NCI-H2196 treated with DMSO at 0.1 percent for 48 hours (cell line): ENCODE measurements at regions not wholly inside any gene's neighbourhood (a gene's known extent, or its start where the extent isn't known, plus 50 kb on each side); places are given as distances from the start of the nearest gene placed in this dataset.

Source experiments
- DNase-seq: peaks from one replicate; lab custom pipeline; 2025; ENCODE audit not compliant: unreplicated experiment; lab: John Stamatoyannopoulos, UW

DNA sequence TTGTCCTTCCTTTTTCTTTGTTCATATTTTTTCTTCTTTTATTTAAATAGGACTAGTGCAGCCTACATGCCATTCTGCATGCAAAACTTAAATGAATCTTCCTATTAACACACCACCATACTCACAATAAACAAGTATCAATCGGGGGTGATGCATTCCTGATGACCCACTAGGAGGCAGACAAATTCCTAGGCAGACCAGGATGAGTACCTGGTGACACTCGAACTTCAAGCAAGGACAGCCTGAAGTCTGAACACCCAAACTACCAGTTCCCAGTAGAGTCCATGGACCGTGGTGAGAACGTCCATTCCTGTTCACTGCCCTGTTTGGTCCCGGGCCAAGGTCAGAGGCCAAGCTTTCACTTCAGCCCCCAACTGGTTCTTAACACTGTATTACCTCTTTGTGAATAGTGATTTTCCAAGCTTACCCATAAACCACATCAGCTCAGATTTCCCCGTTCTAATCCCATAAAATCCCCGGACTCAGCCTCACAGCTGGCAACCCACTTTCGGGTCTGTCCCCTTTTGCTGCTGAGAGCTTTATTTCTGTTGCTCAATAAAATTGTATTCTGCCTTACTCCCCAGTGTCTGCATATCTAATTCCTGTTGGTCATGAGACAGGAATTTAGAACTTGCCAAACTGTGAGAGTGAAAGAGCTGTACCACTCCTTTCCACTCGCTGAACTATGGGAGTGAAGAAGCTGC, 1286.6 kb downstream of the FSTL5 start:
- no peak for DNase-seq

DNA sequence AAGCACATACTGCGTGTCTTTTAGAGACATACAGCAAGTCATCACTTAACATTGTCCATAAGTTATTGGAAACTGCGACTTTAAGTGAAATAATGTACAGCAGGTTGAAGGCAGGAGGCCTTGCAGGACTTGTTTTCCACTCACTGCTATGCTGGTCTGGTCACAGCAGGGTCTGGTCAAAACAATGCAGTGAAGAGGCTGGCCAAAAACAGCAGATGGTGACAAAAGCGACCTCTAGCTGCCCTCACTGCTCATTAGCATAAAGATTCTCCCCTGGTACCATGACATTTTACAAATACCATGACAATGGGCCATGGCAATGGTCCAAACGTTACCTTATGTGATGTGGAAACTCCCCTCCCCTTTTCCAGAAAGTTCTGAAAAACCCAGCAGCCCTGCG, 1283.6 kb downstream of the FSTL5 start:
- no peak for DNase-seq

DNA sequence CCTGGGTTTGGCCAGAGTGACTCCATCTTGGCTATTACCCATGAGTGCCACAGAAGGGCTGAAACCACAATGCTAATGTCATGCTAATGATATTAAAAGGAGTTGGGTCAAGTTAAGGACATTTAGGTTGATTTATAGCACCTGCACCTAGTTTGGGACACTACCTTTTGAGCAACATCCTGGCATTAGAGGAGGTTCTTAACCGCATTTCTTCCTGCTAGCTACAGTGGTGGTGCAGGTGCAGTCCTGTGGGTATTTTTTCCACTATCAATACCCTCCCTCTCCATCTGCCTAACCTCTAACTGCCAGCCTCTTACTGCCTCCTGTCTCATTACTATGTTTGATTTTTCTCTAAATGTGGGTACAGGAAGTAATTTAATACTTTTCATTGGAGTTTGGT, 1276.1 kb downstream of the FSTL5 start:
- no peak for DNase-seq

DNA sequence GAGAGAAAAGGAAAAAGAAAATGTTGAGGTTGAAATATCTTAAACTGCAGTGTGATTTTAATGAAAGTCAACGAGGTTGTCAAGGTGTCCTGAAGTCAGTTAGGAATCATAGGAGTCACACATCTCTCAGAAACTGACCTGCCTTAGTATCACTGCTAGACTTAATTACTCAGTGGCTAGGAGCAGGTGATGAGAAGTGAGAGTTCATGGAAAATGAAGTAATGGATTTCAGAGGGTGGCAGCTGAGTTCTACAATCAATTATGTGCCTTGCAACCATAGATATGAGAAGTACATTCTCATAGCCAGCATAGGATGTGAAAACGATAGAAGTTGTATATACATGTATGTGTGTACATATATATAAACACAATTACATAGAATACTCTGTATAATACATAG, 1269.7 kb downstream of the FSTL5 start:
- DNase-seq = no peak

DNA sequence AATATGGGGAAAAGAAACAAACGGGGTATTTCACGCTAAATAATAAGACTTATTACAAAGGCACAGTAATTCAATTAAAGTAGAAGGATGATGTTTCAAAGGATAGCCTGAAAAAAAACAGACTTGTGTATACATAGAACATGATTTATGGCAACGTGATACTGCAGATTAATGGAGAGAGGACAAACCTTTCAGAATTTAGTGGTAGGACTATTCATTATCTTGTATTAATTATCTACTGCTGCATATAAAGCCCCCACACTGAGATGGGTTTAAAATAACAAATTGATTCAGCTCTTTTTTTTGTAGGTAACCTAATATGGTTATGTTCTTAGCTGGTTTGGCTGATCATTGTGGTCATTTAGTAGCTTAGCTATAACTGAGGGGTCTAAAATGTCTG, 1269.0 kb downstream of the FSTL5 start:
- no peak for DNase-seq

DNA sequence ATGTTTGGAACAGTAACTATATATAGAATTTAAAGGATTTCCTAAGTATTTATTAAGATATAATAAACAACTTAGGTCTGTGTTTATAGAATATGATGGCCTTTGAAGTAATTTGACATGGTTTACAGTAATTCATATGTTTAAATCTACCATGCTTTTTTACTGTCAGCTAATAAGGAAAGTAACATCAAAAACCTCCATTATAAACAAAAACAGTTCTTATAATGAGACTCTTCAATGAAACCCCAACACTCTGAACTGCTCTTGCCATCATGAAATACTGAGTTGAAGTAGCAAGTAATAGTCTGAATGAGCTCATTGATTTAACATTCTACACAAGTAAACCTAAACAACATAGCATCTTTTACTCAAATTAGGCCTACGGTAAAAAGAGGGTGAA, 1236.5 kb downstream of the FSTL5 start:
- no peak for DNase-seq

DNA sequence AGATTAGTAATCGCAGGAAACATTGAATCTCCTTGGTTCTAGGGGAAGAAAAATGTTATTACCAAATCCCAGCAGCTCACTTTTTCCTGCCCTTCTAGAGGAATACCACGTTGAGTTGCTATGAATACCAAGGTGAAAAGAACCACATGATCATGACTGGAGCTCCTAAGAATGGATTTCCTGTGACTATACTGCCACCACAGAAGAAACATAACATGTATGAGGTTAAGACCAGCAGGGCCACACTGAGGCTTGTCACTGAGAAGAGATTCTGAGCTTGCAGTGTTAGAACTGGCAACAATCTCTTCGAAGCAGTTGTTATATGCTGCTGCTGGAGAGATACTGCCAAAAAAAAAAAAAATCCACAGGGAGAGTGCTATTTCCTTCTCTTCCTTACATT, 1235.3 kb downstream of the FSTL5 start:
- no peak for DNase-seq

DNA sequence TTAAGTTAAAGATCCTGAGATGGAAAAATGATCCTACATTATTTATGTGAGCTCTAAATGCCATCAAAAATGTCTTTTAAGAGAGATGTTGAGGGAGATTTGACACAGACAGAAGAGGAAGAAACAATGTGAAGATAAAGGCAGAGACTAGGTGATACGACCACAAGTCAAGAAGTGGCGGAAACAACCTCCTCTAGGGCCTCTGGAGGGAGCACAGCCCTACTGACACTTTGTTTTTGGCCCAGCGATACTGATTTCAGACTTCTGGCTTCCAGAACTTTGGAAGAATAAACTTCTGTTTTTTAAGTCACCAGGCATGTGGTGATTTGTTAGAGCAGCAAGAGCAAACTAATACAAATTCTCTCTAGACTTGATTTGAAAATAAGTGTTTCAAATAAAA, 1216.1 kb downstream of the FSTL5 start:
- no peak for DNase-seq

DNA sequence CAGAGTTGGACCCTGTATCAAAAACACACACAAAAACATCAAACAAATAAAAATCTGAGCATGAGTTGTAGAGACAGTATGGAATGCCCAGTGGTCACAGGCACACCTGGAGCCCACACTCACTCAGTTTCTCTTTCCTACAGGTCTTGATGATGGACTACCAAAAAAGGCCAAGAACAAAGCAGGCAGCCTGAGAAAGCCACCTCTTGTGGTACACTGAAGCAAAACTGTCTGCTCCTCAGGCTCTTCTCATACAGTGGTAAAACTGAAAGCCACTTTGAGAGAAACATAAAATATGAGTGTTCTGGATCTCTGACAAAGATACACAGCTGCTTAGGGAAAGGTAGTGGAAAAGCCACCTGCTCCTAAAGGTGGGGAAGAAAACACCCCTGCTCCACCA, 1206.9 kb downstream of the FSTL5 start:
- DNase-seq = no peak

DNA sequence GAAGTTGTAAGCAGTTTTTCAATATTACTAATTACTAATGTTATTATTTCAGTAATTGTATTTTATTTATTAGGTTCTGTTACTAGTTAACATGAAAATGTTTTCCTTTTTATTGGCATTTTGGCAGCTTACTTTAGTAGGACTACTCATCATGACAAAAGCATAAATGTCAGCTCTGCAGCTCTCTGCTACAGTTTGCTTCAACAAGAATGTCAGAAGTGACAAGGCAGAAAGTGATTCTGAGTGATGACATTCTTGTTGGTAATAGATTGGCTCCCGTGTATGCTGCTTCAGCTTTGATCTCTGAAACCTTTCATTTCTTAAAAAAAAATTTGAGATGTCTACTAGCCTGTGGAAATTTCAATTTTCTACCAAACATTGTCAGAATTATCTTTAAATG, 1193.9 kb downstream of the FSTL5 start:
- DNase-seq = no peak

DNA sequence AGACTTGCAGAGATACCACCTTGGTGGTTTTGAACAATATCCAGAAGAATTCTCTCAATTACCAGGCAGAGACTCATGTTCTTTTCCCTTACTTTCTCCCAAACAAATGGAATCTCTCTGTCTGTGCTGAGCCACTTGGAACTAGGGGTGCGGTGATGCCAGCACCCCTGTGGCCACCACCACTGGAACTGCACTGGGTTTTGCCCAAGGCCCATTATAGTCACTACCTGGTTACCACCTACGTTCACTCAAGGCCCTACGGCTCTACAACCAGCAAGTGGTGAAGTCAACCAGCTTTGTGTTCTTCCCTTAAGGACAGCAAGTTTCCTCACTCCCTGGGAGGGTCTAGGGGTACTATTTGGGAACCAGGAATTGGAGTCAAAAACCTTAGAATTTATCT, 1183.7 kb downstream of the FSTL5 start:
- no peak for DNase-seq

DNA sequence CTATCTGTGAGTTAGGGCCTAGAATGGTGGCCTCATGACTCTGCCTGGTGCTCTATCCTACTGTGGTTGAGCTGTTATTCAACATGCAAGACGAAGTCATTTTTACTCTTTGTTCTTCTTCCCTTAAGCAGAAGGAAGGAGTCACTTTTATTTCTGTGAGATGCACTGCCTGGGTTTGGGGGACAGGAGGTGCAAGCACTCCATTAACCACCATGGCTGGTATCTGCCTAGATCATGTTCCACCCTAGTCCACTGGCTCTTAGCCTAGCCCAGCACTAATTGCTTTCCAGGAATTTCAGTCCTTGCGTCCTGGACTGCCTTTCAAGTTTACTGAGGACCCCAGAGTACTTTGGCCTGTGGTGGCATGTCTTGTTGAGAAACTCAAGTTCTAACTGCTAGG, 1182.7 kb downstream of the FSTL5 start:
- DNase-seq = no peak

DNA sequence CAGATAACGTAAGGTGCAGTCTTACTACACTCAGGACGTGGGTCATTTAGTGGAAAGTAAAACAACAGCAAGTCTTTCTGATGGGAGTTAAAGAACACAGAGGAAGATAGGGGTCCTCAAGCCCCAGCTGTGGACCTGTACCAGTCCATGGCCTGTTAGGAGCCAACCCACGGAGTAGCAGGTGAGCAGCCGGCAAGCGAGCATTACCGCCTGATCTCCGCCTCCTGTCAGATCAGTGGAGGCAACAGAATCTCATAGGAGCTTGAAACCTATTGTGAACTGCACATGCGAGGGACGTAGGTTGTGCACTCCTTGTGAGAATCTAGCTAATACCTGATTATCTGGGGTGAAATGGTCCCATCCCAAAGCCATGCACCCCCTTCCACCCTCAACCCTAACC, 1180.8 kb downstream of the FSTL5 start:
- DNase-seq = no peak

DNA sequence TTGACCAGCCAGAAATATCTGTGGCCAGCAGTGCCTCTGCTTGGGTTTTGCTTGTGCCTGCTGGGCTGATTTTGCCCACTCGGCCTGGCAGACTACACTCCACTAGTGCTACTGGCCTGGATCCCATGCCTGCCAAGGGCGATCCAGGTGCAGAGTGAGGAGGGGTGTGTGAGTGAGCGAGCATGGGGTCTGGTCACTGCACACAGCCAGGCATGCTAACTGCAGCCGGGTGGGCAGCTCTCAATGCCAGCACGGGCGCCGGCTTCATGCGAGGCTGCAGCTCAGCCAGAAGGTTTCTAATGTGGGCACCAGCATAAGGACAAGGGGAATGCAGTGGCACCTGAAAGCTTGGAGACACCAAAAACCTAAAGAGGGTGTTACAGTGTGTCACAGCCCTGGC, 1161.4 kb downstream of the FSTL5 start:
- DNase-seq = no peak

DNA sequence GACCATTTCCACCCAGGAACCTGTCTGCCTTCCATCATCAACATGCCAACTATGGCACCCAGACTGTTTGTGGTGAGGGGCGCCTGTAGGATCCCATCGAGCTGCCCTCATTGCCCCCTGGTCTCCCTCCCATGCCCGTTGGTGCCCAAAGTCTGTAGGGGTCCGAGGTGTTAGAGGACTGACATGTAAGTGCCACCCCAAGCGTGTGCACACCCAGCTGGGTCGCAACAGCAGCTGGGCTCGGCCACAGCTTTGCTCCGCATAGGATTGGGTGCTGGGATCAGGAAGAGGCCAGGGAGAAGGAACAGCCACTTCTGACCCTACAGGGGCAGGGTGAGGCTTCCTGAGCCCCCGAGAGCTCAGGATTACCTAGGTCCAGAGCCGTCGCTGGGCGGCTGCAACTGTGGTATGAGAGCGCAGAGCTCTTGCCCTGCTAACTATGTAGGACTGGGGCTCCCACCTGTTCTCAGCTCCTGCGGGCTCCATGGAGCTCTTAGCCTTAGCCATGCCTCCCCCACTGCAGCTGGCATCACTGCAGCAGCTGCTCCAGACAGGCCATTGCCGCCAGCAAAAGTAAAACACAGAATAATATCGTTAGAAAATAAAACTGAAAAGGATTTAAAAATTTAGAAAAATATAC, 1160.3 kb downstream of the FSTL5 start:
- DNase-seq = no peak

DNA sequence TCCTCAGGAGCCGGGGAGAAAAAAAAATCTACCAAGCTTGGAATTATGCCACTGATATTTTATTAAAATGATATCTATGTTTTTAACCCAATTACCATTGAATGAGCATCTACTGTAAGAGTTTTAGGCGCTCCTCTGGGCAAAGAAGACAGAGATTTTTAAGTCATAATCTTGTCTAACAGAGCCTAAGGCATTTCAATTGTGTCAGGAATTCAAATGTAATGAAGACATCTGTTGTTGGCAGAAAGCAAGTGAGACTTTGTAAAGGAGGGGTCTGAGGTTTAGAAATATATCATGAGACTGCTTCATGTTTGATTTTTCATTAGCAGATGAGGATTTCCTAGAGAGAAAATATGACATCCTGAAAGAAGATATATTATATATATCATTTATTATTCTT, 1158.1 kb downstream of the FSTL5 start:
- DNase-seq = no peak

DNA sequence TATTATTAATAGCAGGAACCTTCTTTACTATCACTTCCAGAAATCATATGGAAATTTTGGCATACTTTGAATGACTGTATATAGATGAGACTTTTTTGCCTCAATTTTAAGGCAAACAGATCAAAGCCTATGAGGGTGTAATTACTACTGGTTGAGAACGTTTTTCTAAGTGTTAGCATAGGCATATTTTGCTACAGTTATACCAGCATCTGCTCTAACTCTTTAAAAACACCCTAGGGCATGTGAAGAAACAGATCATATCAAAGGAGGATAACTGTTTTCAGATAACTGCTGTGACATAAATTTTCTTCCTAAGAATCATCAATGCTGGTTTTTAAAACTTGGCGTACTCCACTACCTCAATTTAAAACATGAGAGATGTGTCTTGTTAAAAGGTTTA, 1155.3 kb downstream of the FSTL5 start:
- DNase-seq = no peak

DNA sequence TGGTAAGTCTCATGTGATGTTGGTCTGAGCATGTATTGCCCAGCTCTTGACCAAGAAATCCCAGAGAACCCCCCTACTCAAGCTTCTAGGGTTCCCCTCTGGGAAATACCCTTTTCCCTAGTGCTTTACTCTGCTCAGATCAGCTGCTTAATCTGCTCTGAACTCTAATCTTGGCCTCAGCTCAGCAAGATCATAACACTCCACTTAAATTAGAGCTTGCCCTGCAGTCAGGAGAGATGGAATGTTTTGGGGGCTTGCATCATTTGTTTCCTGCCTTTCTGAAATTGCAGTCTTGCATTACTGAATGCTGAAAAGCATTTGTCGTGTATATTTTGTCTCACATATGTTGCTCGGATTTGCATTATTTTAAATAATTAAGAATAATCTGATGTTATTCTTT, 1153.6 kb downstream of the FSTL5 start:
- no peak for DNase-seq
